HepG2 (cell line): ENCODE measurements at regions not wholly inside any gene's neighbourhood (a gene's known extent, or its start where the extent isn't known, plus 50 kb on each side); places are given as distances from the start of the nearest gene placed in this dataset.

Source experiments
- BORCS8-MEF2B ChIP-seq: sonication (generic); formaldehyde crosslinking; IDR thresholded peaks from 2 replicates; pipeline ENCODE4 v1.8.0; 2022; ENCODE audit warnings: mild to moderate bottlenecking, missing genetic modification reagents
- HNRNPUL1 ChIP-seq: fragments of 200-400 bp; formaldehyde crosslinking; IDR thresholded peaks from 2 replicates; pipeline ENCODE4 v1.6.1; 2017; ENCODE audit warnings: low read depth, mild to moderate bottlenecking, low read length, moderate library complexity
- JUN ChIP-seq: sonication (generic); formaldehyde crosslinking; IDR thresholded peaks from 2 replicates; pipeline ENCODE4 v1.4.0; 2020; ENCODE audit warnings: mild to moderate bottlenecking, missing genetic modification reagents
- KDM5B ChIP-seq: sonication (generic); formaldehyde crosslinking; IDR thresholded peaks from 2 replicates; pipeline ENCODE4 v1.4.0; 2020; ENCODE audit warnings: missing genetic modification reagents, mild to moderate bottlenecking, borderline replicate concordance
- MTF2 ChIP-seq: sonication (generic); formaldehyde crosslinking; IDR thresholded peaks from 2 replicates; pipeline ENCODE4 v1.5.0; 2020; ENCODE audit warnings: missing genetic modification reagents, borderline replicate concordance
- SPEN ChIP-seq: sonication (generic); formaldehyde crosslinking; IDR thresholded peaks from 2 replicates; pipeline ENCODE4 v1.5.1; 2020; ENCODE audit warnings: low read depth, mild to moderate bottlenecking, missing genetic modification reagents
- ZXDC ChIP-seq: sonication (generic); formaldehyde crosslinking; IDR thresholded peaks from 2 replicates; pipeline ENCODE4 v1.5.0; 2020; ENCODE audit warnings: mild to moderate bottlenecking, missing genetic modification reagents
- TF ChIP-seq, protein P1 (sequence below): sonication (generic); formaldehyde crosslinking; IDR thresholded peaks from 2 replicates; pipeline ENCODE4 v1.5.1; 2020; ENCODE audit warnings: missing genetic modification reagents, mild to moderate bottlenecking, borderline replicate concordance
- TF ChIP-seq, protein P2 (sequence below), 2 experiments: IDR thresholded peaks; 2 replicates each; pipeline ENCODE4 v1.6.1; 2011 to 2012; ENCODE audit warnings: low read length in 2 of 2, borderline replicate concordance in 1 of 2, low read depth in 1 of 2, mild to moderate bottlenecking in 1 of 2, moderate library complexity in 1 of 2

- no peak for TF ChIP-seq MTF2 (CRISPR knock-in tag)
- no peak for TF ChIP-seq KDM5B
- TF ChIP-seq JUN, result no peak
- TF ChIP-seq ZXDC, result no peak
- TF ChIP-seq, protein P1, sequence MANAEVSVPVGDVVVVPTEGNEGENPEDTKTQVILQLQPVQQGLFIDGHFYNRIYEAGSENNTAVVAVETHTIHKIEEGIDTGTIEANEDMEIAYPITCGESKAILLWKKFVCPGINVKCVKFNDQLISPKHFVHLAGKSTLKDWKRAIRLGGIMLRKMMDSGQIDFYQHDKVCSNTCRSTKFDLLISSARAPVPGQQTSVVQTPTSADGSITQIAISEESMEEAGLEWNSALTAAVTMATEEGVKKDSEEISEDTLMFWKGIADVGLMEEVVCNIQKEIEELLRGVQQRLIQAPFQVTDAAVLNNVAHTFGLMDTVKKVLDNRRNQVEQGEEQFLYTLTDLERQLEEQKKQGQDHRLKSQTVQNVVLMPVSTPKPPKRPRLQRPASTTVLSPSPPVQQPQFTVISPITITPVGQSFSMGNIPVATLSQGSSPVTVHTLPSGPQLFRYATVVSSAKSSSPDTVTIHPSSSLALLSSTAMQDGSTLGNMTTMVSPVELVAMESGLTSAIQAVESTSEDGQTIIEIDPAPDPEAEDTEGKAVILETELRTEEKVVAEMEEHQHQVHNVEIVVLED, result no peak
- TF ChIP-seq BORCS8-MEF2B, result no peak
- TF ChIP-seq SPEN (CRISPR knock-in tag), result no peak
- TF ChIP-seq HNRNPUL1, result no peak
- TF ChIP-seq, protein P2, sequence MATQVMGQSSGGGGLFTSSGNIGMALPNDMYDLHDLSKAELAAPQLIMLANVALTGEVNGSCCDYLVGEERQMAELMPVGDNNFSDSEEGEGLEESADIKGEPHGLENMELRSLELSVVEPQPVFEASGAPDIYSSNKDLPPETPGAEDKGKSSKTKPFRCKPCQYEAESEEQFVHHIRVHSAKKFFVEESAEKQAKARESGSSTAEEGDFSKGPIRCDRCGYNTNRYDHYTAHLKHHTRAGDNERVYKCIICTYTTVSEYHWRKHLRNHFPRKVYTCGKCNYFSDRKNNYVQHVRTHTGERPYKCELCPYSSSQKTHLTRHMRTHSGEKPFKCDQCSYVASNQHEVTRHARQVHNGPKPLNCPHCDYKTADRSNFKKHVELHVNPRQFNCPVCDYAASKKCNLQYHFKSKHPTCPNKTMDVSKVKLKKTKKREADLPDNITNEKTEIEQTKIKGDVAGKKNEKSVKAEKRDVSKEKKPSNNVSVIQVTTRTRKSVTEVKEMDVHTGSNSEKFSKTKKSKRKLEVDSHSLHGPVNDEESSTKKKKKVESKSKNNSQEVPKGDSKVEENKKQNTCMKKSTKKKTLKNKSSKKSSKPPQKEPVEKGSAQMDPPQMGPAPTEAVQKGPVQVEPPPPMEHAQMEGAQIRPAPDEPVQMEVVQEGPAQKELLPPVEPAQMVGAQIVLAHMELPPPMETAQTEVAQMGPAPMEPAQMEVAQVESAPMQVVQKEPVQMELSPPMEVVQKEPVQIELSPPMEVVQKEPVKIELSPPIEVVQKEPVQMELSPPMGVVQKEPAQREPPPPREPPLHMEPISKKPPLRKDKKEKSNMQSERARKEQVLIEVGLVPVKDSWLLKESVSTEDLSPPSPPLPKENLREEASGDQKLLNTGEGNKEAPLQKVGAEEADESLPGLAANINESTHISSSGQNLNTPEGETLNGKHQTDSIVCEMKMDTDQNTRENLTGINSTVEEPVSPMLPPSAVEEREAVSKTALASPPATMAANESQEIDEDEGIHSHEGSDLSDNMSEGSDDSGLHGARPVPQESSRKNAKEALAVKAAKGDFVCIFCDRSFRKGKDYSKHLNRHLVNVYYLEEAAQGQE (IDR thresholded peaks at IDR 0.05; ENCODE audit: borderline replicate concordance in 1 of 2, low read depth in 1 of 2, low read length in 2 of 2), result no peak
Observed at GRCh38 chr14:53855127-53855526, 101.5 kb downstream of the BMP4 start (continued).
